Stomach (tissue), 4 donors: ENCODE measurements at regions not wholly inside any gene's neighbourhood (a gene's known extent, or its start where the extent isn't known, plus 50 kb on each side); places are given as distances from the start of the nearest gene placed in this dataset.

Experiments used
- EP300 ChIP-seq: sonication (generic); formaldehyde crosslinking; IDR thresholded peaks from one replicate; pipeline ENCODE4 v1.6.1; 2017; ENCODE audit warnings: antibody characterized with exemption
- POLR2A ChIP-seq, 4 donors: fragments of 450-650 bp; IDR thresholded peaks; one replicate each; pipeline ENCODE4 v1.6.1; 2016; ENCODE audit warnings: antibody characterized with exemption in 4 of 4, control low read depth in 2 of 4, mild to moderate bottlenecking in 1 of 4, moderate library complexity in 1 of 4
- POLR2AphosphoS5 ChIP-seq, 3 donors: sonication (generic); formaldehyde crosslinking; IDR thresholded peaks; one replicate each; pipeline ENCODE4 v1.6.1; 2016; ENCODE audit warnings: antibody characterized with exemption in 3 of 3
- TF ChIP-seq, protein P1 (sequence below), 7 experiments: fragments of 450-650 bp in 4 of 7; fragments of 200-600 bp in 3 of 7; sonication (generic) in 3 of 7; IDR thresholded peaks; one replicate each; pipeline ENCODE4 v1.5.1; 2016 to 2019; ENCODE audit warnings: antibody characterized with exemption in 7 of 7, control low read depth in 2 of 7, mild to moderate bottlenecking in 1 of 7

DNA sequence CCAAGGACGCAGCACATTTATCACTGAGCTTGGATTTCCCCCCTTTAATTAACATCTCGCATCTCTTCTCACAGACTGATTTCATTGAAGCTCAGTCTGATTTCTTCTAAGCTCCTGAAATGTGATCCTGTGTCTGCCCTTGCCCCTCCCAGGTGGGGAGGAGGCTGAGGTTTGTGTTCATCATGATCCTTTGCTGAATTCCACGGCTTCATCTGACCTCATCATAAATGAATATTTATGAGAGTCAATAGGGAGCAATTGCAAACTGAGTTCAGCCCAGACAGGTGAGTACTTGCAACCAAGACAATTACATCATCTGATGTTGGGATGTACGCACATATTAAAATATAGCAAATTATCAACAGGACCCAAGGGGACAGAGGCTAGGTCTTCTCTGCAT lies 72.4 kb downstream of the MAP1LC3B2 start:
- TF ChIP-seq, protein P1, sequence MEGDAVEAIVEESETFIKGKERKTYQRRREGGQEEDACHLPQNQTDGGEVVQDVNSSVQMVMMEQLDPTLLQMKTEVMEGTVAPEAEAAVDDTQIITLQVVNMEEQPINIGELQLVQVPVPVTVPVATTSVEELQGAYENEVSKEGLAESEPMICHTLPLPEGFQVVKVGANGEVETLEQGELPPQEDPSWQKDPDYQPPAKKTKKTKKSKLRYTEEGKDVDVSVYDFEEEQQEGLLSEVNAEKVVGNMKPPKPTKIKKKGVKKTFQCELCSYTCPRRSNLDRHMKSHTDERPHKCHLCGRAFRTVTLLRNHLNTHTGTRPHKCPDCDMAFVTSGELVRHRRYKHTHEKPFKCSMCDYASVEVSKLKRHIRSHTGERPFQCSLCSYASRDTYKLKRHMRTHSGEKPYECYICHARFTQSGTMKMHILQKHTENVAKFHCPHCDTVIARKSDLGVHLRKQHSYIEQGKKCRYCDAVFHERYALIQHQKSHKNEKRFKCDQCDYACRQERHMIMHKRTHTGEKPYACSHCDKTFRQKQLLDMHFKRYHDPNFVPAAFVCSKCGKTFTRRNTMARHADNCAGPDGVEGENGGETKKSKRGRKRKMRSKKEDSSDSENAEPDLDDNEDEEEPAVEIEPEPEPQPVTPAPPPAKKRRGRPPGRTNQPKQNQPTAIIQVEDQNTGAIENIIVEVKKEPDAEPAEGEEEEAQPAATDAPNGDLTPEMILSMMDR (IDR thresholded peaks at IDR 0.05) = no peak
- TF ChIP-seq POLR2AphosphoS5 (IDR thresholded peaks at IDR 0.05) (no peak), POLR2A (IDR thresholded peaks at IDR 0.05) (no peak), EP300 (no peak)
